ENCODE measurements at regions not wholly inside any gene's neighbourhood (a gene's known extent, or its start where the extent isn't known, plus 50 kb on each side); places are given as distances from the start of the nearest gene placed in this dataset.

DNA sequence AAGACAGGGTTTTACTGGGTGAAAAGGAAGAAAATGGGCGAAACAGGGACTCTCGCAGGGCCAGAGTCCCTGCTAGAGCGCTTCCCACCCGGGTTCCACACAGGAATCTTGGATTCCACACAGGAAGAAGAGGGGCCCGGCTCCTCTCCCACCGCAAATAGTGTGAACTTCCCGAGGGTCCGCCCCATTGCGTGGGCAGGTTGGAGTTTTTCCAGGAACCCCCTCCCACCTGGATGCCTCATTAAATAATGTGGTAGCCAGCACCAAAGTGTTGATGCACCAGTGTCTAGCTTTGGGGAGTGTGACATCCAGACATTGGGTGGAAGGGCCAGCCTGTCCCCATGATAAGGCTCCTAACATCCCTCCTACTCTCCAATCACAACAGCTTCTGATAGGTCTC is 330.3 kb upstream of the ZNF32 start:
- Histone ChIP-seq H3K4me3 (ENCODE audit: low read depth, low read length) (no peak overlapping the region), H3K9ac (ENCODE audit: low read length) (no peak overlapping the region), H3K27me3 (ENCODE audit: control insufficient read depth, insufficient read depth, low read length) (no peaks in the 10 kb centered on the region), H3K27ac (ENCODE audit: low read depth, low read length) (no peak overlapping the region), H3K36me3 (ENCODE audit: control insufficient read depth, insufficient read depth, low read length) (no peaks in the 10 kb centered on the region), H3K4me1 (ENCODE audit: control insufficient read depth, insufficient read depth, low read length) (peaks cover 3% of the 10 kb centered on the region; the same call in 1 of the 2 replicates), H3K9me3 (ENCODE audit: control insufficient read depth, insufficient read depth, low read depth, low read length) (no peaks in the 10 kb centered on the region)

DNA sequence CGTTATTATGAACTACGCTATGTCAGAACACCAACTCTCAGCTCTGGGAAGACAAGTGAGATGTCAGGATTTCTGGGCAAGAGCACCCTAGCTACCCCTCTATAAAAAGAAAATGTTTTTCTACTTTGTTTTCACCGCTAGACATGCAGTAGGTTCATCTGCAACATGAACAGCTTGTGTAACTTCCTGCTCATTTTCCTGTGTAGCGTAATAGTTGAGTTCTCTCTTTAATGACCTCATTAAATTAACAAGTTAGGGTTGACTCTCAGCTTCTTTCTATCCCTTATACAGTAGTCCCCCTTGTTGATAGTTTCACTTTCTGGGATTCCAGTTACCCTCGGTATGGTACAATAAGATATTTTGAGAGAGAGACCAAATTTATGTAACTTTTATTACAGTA is 329.4 kb upstream of the ZNF32 start:
- H3K4me3 ChIP-seq (ENCODE audit: low read depth, low read length), result no peak overlapping the region
- H3K4me1 ChIP-seq (ENCODE audit: control insufficient read depth, insufficient read depth, low read length), result peaks cover 3% of the 10 kb centered on the region; the same call in 1 of the 2 replicates
- H3K9ac ChIP-seq (ENCODE audit: low read length), result no peak overlapping the region
- H3K9me3 ChIP-seq (ENCODE audit: control insufficient read depth, insufficient read depth, low read depth, low read length), result no peaks in the 10 kb centered on the region
- H3K27ac ChIP-seq (ENCODE audit: low read depth, low read length), result no peak overlapping the region
- H3K36me3 ChIP-seq (ENCODE audit: control insufficient read depth, insufficient read depth, low read length), result no peaks in the 10 kb centered on the region
- no peaks in the 10 kb centered on the region for H3K27me3 ChIP-seq (ENCODE audit: control insufficient read depth, insufficient read depth, low read length)

- H3K4me1 ChIP-seq (ENCODE audit: control insufficient read depth, insufficient read depth, low read length), result peaks cover 3% of the 10 kb centered on the region; the same call in 1 of the 2 replicates
- no peak overlapping the region for H3K9ac ChIP-seq (ENCODE audit: low read length)
- H3K36me3 ChIP-seq (ENCODE audit: control insufficient read depth, insufficient read depth, low read length), result no peaks in the 10 kb centered on the region
- no peaks in the 10 kb centered on the region for H3K9me3 ChIP-seq (ENCODE audit: control insufficient read depth, insufficient read depth, low read depth, low read length)
- H3K4me3 ChIP-seq (ENCODE audit: low read depth, low read length), result no peak overlapping the region
- no peak overlapping the region for H3K27ac ChIP-seq (ENCODE audit: low read depth, low read length)
- H3K27me3 ChIP-seq (ENCODE audit: control insufficient read depth, insufficient read depth, low read length), result no peaks in the 10 kb centered on the region
Measured at GRCh38 chr10:43976292-43976691, 327.6 kb upstream of the ZNF32 start.

- Histone ChIP-seq H3K9ac (ENCODE audit: low read length) (no peak overlapping the region), H3K4me3 (ENCODE audit: low read depth, low read length) (no peak overlapping the region), H3K4me1 (ENCODE audit: control insufficient read depth, insufficient read depth, low read length) (no peaks in the 10 kb centered on the region), H3K36me3 (ENCODE audit: control insufficient read depth, insufficient read depth, low read length) (no peaks in the 10 kb centered on the region), H3K27me3 (ENCODE audit: control insufficient read depth, insufficient read depth, low read length) (no peaks in the 10 kb centered on the region), H3K9me3 (ENCODE audit: control insufficient read depth, insufficient read depth, low read depth, low read length) (no peaks in the 10 kb centered on the region), H3K27ac (ENCODE audit: low read depth, low read length) (no peak overlapping the region)
Measured at GRCh38 chr10:43973801-43974200, 325.1 kb upstream of the ZNF32 start.

GRCh38 chr10:43972976-43973647 is 324.4 kb upstream of the ZNF32 start:
- no peak overlapping the region for H3K27ac ChIP-seq (ENCODE audit: low read depth, low read length)
- no peaks in the 10 kb centered on the region for H3K36me3 ChIP-seq (ENCODE audit: control insufficient read depth, insufficient read depth, low read length)
- H3K4me1 ChIP-seq (ENCODE audit: control insufficient read depth, insufficient read depth, low read length), result no peaks in the 10 kb centered on the region
- H3K9ac ChIP-seq (ENCODE audit: low read length), result no peak overlapping the region
- H3K27me3 ChIP-seq (ENCODE audit: control insufficient read depth, insufficient read depth, low read length), result no peaks in the 10 kb centered on the region
- H3K9me3 ChIP-seq (ENCODE audit: control insufficient read depth, insufficient read depth, low read depth, low read length), result no peaks in the 10 kb centered on the region
- no peak overlapping the region for H3K4me3 ChIP-seq (ENCODE audit: low read depth, low read length)

DNA sequence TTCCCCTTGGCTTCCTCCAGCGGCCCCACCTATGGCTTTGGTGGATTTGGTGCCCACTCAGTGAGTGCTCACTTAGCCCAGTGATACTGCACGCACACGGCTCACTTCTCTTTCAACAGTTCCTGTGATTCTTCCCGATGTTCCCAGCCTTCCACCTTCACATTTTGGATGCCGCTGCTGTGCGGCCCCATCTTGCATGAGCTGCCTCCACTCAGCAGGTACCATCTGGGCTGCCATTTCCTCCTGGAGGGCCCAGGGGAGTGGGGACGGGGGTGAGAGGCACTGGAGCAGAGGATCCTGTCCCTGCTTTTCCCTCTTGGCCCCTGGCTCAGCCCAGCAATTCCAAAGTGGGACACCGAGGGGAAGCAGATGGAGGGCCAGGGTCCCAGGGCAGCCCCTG is 323.3 kb upstream of the ZNF32 start:
- no peaks in the 10 kb centered on the region for H3K9me3 ChIP-seq (ENCODE audit: control insufficient read depth, insufficient read depth, low read depth, low read length)
- H3K27me3 ChIP-seq (ENCODE audit: control insufficient read depth, insufficient read depth, low read length), result no peaks in the 10 kb centered on the region
- no peaks in the 10 kb centered on the region for H3K4me1 ChIP-seq (ENCODE audit: control insufficient read depth, insufficient read depth, low read length)
- no peak overlapping the region for H3K27ac ChIP-seq (ENCODE audit: low read depth, low read length)
- no peak overlapping the region for H3K4me3 ChIP-seq (ENCODE audit: low read depth, low read length)
- H3K36me3 ChIP-seq (ENCODE audit: control insufficient read depth, insufficient read depth, low read length), result no peaks in the 10 kb centered on the region
- no peak overlapping the region for H3K9ac ChIP-seq (ENCODE audit: low read length)

- no peak overlapping the region for H3K27ac ChIP-seq (ENCODE audit: low read depth, low read length)
- H3K36me3 ChIP-seq (ENCODE audit: control insufficient read depth, insufficient read depth, low read length), result no peaks in the 10 kb centered on the region
- no peaks in the 10 kb centered on the region for H3K4me1 ChIP-seq (ENCODE audit: control insufficient read depth, insufficient read depth, low read length)
- H3K4me3 ChIP-seq (ENCODE audit: low read depth, low read length), result no peak overlapping the region
- H3K27me3 ChIP-seq (ENCODE audit: control insufficient read depth, insufficient read depth, low read length), result no peaks in the 10 kb centered on the region
- H3K9ac ChIP-seq (ENCODE audit: low read length), result no peak overlapping the region
- H3K9me3 ChIP-seq (ENCODE audit: control insufficient read depth, insufficient read depth, low read depth, low read length), result no peaks in the 10 kb centered on the region
Measured at GRCh38 chr10:43971306-43971705, 322.6 kb upstream of the ZNF32 start.

DNA sequence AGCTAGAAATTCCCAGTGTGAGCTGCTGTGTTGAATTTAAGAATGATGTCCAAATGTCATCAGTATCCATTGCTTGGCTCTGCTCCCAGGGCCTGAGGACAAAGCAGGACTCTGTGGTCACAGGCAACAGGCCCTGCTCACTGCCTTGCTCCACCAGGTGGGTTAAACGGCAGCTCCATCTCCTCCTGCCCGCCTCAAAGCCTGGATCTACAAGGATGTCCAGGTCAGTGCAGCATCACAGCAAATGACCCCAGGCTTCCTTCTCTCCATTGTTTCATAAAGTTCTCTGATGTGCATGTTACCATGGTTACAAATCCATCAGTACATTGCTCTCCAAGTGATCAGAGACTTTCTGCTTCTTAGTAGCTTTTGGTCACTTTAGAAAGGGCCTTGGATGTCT is 322.0 kb upstream of the ZNF32 start:
- Histone ChIP-seq H3K27me3 (ENCODE audit: control insufficient read depth, insufficient read depth, low read length) (no peaks in the 10 kb centered on the region), H3K4me1 (ENCODE audit: control insufficient read depth, insufficient read depth, low read length) (no peaks in the 10 kb centered on the region), H3K36me3 (ENCODE audit: control insufficient read depth, insufficient read depth, low read length) (no peaks in the 10 kb centered on the region), H3K4me3 (ENCODE audit: low read depth, low read length) (no peak overlapping the region), H3K27ac (ENCODE audit: low read depth, low read length) (no peak overlapping the region), H3K9ac (ENCODE audit: low read length) (no peak overlapping the region), H3K9me3 (ENCODE audit: control insufficient read depth, insufficient read depth, low read depth, low read length) (no peaks in the 10 kb centered on the region)

- H3K27ac ChIP-seq (ENCODE audit: low read depth, low read length), result no peak overlapping the region
- no peak overlapping the region for H3K9ac ChIP-seq (ENCODE audit: low read length)
- H3K4me3 ChIP-seq (ENCODE audit: low read depth, low read length), result no peak overlapping the region
- no peaks in the 10 kb centered on the region for H3K36me3 ChIP-seq (ENCODE audit: control insufficient read depth, insufficient read depth, low read length)
- no peaks in the 10 kb centered on the region for H3K27me3 ChIP-seq (ENCODE audit: control insufficient read depth, insufficient read depth, low read length)
- no peaks in the 10 kb centered on the region for H3K4me1 ChIP-seq (ENCODE audit: control insufficient read depth, insufficient read depth, low read length)
- no peaks in the 10 kb centered on the region for H3K9me3 ChIP-seq (ENCODE audit: control insufficient read depth, insufficient read depth, low read depth, low read length)
Measured at GRCh38 chr10:43970018-43970698, 321.5 kb upstream of the ZNF32 start.

- no peaks in the 10 kb centered on the region for H3K4me1 ChIP-seq (ENCODE audit: control insufficient read depth, insufficient read depth, low read length)
- no peak overlapping the region for H3K9ac ChIP-seq (ENCODE audit: low read length)
- H3K4me3 ChIP-seq (ENCODE audit: low read depth, low read length), result no peak overlapping the region
- H3K36me3 ChIP-seq (ENCODE audit: control insufficient read depth, insufficient read depth, low read length), result no peaks in the 10 kb centered on the region
- H3K9me3 ChIP-seq (ENCODE audit: control insufficient read depth, insufficient read depth, low read depth, low read length), result no peaks in the 10 kb centered on the region
- H3K27me3 ChIP-seq (ENCODE audit: control insufficient read depth, insufficient read depth, low read length), result no peaks in the 10 kb centered on the region
- no peak overlapping the region for H3K27ac ChIP-seq (ENCODE audit: low read depth, low read length)
Measured at GRCh38 chr10:43969506-43969905, 320.8 kb upstream of the ZNF32 start.

DNA sequence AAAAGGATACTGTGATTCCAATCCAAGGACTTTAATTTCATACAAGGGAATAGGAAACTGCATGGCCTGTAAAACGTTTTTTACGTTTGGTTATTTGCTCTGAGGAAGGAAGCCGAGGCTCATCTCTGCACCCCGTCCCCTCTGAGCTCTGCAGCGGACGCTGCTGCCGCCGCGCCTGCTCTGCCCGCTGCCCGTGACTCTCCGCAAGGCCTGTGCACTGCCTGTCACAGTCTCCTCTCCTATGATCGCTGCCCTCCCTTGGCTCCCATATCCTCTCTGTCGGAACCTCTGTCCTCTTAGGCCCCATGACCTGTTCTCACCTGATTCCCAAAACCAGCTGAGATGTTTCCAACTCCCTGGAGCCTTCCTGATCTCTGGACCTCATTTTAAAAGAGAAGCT is 320.3 kb upstream of the ZNF32 start:
- H3K36me3 ChIP-seq (ENCODE audit: control insufficient read depth, insufficient read depth, low read length), result no peaks in the 10 kb centered on the region
- no peaks in the 10 kb centered on the region for H3K4me1 ChIP-seq (ENCODE audit: control insufficient read depth, insufficient read depth, low read length)
- no peak overlapping the region for H3K27ac ChIP-seq (ENCODE audit: low read depth, low read length)
- no peaks in the 10 kb centered on the region for H3K9me3 ChIP-seq (ENCODE audit: control insufficient read depth, insufficient read depth, low read depth, low read length)
- no peak overlapping the region for H3K4me3 ChIP-seq (ENCODE audit: low read depth, low read length)
- no peak overlapping the region for H3K9ac ChIP-seq (ENCODE audit: low read length)
- H3K27me3 ChIP-seq (ENCODE audit: control insufficient read depth, insufficient read depth, low read length), result no peaks in the 10 kb centered on the region

Data from HUES6 (cell line).